ENCODE measurements at regions not wholly inside any gene's neighbourhood (a gene's known extent, or its start where the extent isn't known, plus 50 kb on each side); places are given as distances from the start of the nearest gene placed in this dataset.

- ATAC-seq = no peak
- TF ChIP-seq, protein P1, sequence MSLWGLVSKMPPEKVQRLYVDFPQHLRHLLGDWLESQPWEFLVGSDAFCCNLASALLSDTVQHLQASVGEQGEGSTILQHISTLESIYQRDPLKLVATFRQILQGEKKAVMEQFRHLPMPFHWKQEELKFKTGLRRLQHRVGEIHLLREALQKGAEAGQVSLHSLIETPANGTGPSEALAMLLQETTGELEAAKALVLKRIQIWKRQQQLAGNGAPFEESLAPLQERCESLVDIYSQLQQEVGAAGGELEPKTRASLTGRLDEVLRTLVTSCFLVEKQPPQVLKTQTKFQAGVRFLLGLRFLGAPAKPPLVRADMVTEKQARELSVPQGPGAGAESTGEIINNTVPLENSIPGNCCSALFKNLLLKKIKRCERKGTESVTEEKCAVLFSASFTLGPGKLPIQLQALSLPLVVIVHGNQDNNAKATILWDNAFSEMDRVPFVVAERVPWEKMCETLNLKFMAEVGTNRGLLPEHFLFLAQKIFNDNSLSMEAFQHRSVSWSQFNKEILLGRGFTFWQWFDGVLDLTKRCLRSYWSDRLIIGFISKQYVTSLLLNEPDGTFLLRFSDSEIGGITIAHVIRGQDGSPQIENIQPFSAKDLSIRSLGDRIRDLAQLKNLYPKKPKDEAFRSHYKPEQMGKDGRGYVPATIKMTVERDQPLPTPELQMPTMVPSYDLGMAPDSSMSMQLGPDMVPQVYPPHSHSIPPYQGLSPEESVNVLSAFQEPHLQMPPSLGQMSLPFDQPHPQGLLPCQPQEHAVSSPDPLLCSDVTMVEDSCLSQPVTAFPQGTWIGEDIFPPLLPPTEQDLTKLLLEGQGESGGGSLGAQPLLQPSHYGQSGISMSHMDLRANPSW (CRISPR knock-in tag; IDR thresholded peaks at IDR 0.05; ENCODE audit: borderline replicate concordance) = no peak
- TF ChIP-seq TGIF2 (CRISPR knock-in tag; IDR thresholded peaks at IDR 0.05) (no peak), ZNF775 (CRISPR knock-in tag; IDR thresholded peaks at IDR 0.05; ENCODE audit: borderline replicate concordance) (no peak), ZC3H4 (CRISPR knock-in tag; IDR thresholded peaks at IDR 0.05; ENCODE audit: borderline replicate concordance) (0 out of 2 replicates have a peak, but pooled peaks have one; percentile 47), JUND (CRISPR knock-in tag; IDR thresholded peaks at IDR 0.05) (no peak), ZNF343 (CRISPR knock-in tag; IDR thresholded peaks at IDR 0.05) (no peak), ZBTB4 (CRISPR knock-in tag; IDR thresholded peaks at IDR 0.05; ENCODE audit: borderline replicate concordance) (peak; percentile 70; the same call in 1 of the 2 replicates), ZBTB8A (CRISPR knock-in tag; IDR thresholded peaks at IDR 0.05; ENCODE audit: borderline replicate concordance, low read depth) (no peak), ZNF816 (CRISPR knock-in tag; IDR thresholded peaks at IDR 0.05; ENCODE audit: borderline replicate concordance) (no peak), ZBTB38 (CRISPR knock-in tag; IDR thresholded peaks at IDR 0.05) (peak; percentile 66; the same call in 1 of the 2 replicates), U2AF2 (IDR thresholded peaks at IDR 0.05; ENCODE audit: low read depth, low read length) (no peak), SYNCRIP (IDR thresholded peaks at IDR 0.05; ENCODE audit: insufficient read depth, low read depth, low read length) (no peak), GATAD1 (CRISPR knock-in tag; IDR thresholded peaks at IDR 0.05) (no peak)
- TF ChIP-seq, protein P2, sequence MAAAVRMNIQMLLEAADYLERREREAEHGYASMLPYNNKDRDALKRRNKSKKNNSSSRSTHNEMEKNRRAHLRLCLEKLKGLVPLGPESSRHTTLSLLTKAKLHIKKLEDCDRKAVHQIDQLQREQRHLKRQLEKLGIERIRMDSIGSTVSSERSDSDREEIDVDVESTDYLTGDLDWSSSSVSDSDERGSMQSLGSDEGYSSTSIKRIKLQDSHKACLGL (CRISPR knock-in tag; IDR thresholded peaks at IDR 0.05) = no peak
- ChIA-PET CTCF (ENCODE audit: low intra/inter-chr PET ratio, low total read pairs) (no interaction called here), POLR2A (interaction anchor here (0.9 to 6.1 kb wide), 12 partner anchors 10 to 157 kb away, joined by 3 to 260 read pairs (median 6); partner anchors contain the start of gene GLUL)
- 58% methylated on average over 8 of the region's 8 CpGs for whole genome bisulfite sequencing (ENCODE audit: low lambda C conversion rate)
- intact Hi-C loops (cut with micrococcal nuclease; ENCODE audit: unreplicated experiment) (loop anchor here (1.0 to 10.0 kb wide), 6 partner anchors 8 to 216 kb away; no protein-coding TSS in a partner anchor), in situ Hi-C loops (cut with HindIII; ENCODE audit: extremely low pct_ligation_motif_present, low pct_unique_long_range_greater_than_20kb) (loop anchor here (5.0 kb wide), 1 partner anchor 91 kb away; the partner anchor contains the start of gene GLUL)
- H3K36me3 ChIP-seq (replicated peaks in 1 of 2; ENCODE audit: control insufficient read depth in 1 of 2, insufficient read depth in 2 of 2, low read length in 2 of 2) = no peaks in the 10 kb centered on the region
- H3K9me3 ChIP-seq (ENCODE audit: low read length) = no peaks in the 10 kb centered on the region
- H3K4me3 ChIP-seq (replicated peaks in 1 of 3; ENCODE audit: insufficient read depth in 1 of 3, low read depth in 2 of 3, low read length in 3 of 3) = no peak overlapping the region; a peak in 1 of 6 replicates
- FAIRE-seq = no peak
- H4K20me1 ChIP-seq (ENCODE audit: insufficient read depth, low read length) = no peaks in the 10 kb centered on the region
- peaks cover 86% of the 10 kb centered on the region for H3K4me1 ChIP-seq (ENCODE audit: insufficient read depth, low read length)
- no peaks in the 10 kb centered on the region for H3K79me2 ChIP-seq (ENCODE audit: insufficient read depth, low read length)
- no peak for DNase-seq (ENCODE audit: low spot score)
- H2AFZ ChIP-seq (ENCODE audit: low read length) = no peak overlapping the region
- peak overlapping the region; percentile 97 for H3K27ac ChIP-seq (ENCODE audit: extremely low read length, insufficient read depth, low read length)
- no TSS peak for BruUV-seq (replicated peaks)
- H3K27me3 ChIP-seq (ENCODE audit: control insufficient read depth in 1 of 2, insufficient read depth in 2 of 2, low read length in 2 of 2) = no peaks in the 10 kb centered on the region
- peak overlapping the region; percentile 71 for H3K4me2 ChIP-seq (ENCODE audit: low read depth, low read length)
- peak overlapping the region; percentile 70 for H3K9ac ChIP-seq (ENCODE audit: insufficient read depth, low read depth, low read length)
These were observed 90.6 kb downstream of the GLUL start for GRCh38 chr1:182301026-182301436.
